CD4-positive, alpha-beta memory T cell (primary cell): ENCODE measurements at regions not wholly inside any gene's neighbourhood (a gene's known extent, or its start where the extent isn't known, plus 50 kb on each side); places are given as distances from the start of the nearest gene placed in this dataset.

Experiments used
- CTCF ChIA-PET: fragments of 350-600 bp; sonication (Branson Sonifier 250); formaldehyde crosslinking; loops from one replicate; lab custom pipeline; 2021; ENCODE audit warnings: inconsistent platforms; ENCODE audit not compliant: partially characterized antibody; lab: Charles Lee
- POLR2A ChIA-PET: fragments of 350-600 bp; sonication (Branson Sonifier 250); formaldehyde crosslinking; loops from one replicate; lab custom pipeline; 2021; ENCODE audit not compliant: partially characterized antibody; lab: Charles Lee
- DNase-seq, 5 donors: peaks; one replicate each; pipeline versions ENCODE4 v3.0.0 to v3.0.0-alpha.2; 2020 to 2022; ENCODE audit warnings: mixed read lengths in 1 of 5
- H3K27ac ChIP-seq: one replicate; pipeline ENCODE4 v1.7.0; 2013; ENCODE audit warnings: low read depth, low read length
- H3K27me3 ChIP-seq: 2 replicates; pipeline ENCODE4 v1.7.0; 2013; ENCODE audit warnings: mild to moderate bottlenecking, low read length, moderate library complexity; ENCODE audit not compliant: insufficient read depth
- H3K36me3 ChIP-seq: 2 replicates; pipeline ENCODE4 v1.7.0; 2013; ENCODE audit warnings: mild to moderate bottlenecking, low read length, moderate library complexity; ENCODE audit not compliant: insufficient read depth
- H3K4me1 ChIP-seq: 2 replicates; pipeline ENCODE4 v1.7.0; 2013; ENCODE audit warnings: mild to moderate bottlenecking, low read length, moderate library complexity; ENCODE audit not compliant: insufficient read depth
- H3K4me3 ChIP-seq, 2 donors: one replicate each; pipeline ENCODE4 v1.7.0; 2013; ENCODE audit warnings: low read length in 2 of 2, mild to moderate bottlenecking in 1 of 2
- H3K9me3 ChIP-seq, 2 donors: one replicate each; pipeline ENCODE4 v1.7.0; 2013; ENCODE audit warnings: low read length in 2 of 2, control low read depth in 1 of 2; ENCODE audit not compliant: control insufficient read depth in 1 of 2
- H3K27ac Mint-ChIP-seq, 7 donors: one replicate each; pipeline ENCODE4 v1.8.0; 2020 to 2021; ENCODE audit warnings: mixed read lengths in 7 of 7, mild to moderate bottlenecking in 6 of 7, inconsistent platforms in 3 of 7, moderate library complexity in 3 of 7
- H3K27me3 Mint-ChIP-seq, 2 donors: one replicate each; pipeline ENCODE4 v1.8.0; 2020 to 2021; ENCODE audit warnings: mixed read lengths in 2 of 2
- H3K36me3 Mint-ChIP-seq, 2 donors: one replicate each; pipeline ENCODE4 v1.8.0; 2020 to 2021; ENCODE audit warnings: mixed read lengths in 2 of 2, inconsistent platforms in 1 of 2, mild to moderate bottlenecking in 1 of 2
- H3K4me1 Mint-ChIP-seq, 4 donors: one replicate each; pipeline ENCODE4 v1.8.0; 2020 to 2021; ENCODE audit warnings: mixed read lengths in 4 of 4, mild to moderate bottlenecking in 1 of 4
- H3K4me3 Mint-ChIP-seq, 8 donors: one replicate each; pipeline ENCODE4 v1.8.0; 2020 to 2021; ENCODE audit warnings: mixed read lengths in 8 of 8, mild to moderate bottlenecking in 7 of 8, moderate library complexity in 6 of 8, inconsistent platforms in 3 of 8
- H3K9me3 Mint-ChIP-seq, 8 donors: one replicate each; pipeline ENCODE4 v1.8.0; 2020 to 2021; ENCODE audit warnings: mixed read lengths in 8 of 8, mild to moderate bottlenecking in 5 of 8, inconsistent platforms in 3 of 8, moderate library complexity in 1 of 8
- intact Hi-C: fragments of 100-400 bp; cut with micrococcal nuclease; formaldehyde crosslinking; loops from one replicate; pipeline ENCODE4 v1.15.1; 2023

DNA sequence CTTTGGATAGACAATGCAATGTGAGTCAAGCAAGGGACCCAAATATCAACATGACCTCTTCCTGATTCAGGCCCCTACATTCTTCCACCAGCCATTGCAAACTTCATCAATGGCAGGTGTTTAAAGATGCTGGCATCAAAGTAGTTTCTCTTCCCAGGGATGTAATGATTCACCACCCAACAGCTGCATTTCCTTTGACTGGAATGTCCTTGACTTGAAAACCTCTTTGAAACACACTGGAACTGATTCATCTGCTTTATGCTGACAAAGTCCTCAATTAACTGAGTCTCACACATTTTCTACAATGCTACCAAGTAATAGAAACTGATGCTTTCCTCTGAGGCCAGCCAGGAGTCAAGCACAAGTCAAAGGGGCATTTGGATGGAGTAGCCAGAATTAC, 385.5 kb downstream of the GBE1 start:
- POLR2A ChIA-PET, result no interaction called here
- intact Hi-C loops, result no loop called here
- CTCF ChIA-PET, result no interaction called here
- Mint-ChIP-seq H3K27me3 (no peaks in the 10 kb centered on the region), H3K9me3 (peaks cover 1 to 17% (median 4%) of the 10 kb centered on the region in 8 donors), H3K36me3 (no peaks in the 10 kb centered on the region), H3K4me3 (no peak overlapping the region), H3K4me1 (no peaks in the 10 kb centered on the region), H3K27ac (no peak overlapping the region)
- DNase-seq, result no peak
- Histone ChIP-seq H3K27ac (no peak overlapping the region), H3K36me3 (no peaks in the 10 kb centered on the region), H3K9me3 (no peaks in the 10 kb centered on the region), H3K4me3 (no peak overlapping the region), H3K27me3 (no peaks in the 10 kb centered on the region), H3K4me1 (no peaks in the 10 kb centered on the region)

- Histone ChIP-seq H3K27me3 (no peaks in the 10 kb centered on the region), H3K4me3 (no peak overlapping the region), H3K27ac (no peak overlapping the region), H3K4me1 (no peaks in the 10 kb centered on the region), H3K9me3 (no peaks in the 10 kb centered on the region), H3K36me3 (no peaks in the 10 kb centered on the region)
- Mint-ChIP-seq H3K4me1 (no peaks in the 10 kb centered on the region), H3K27ac (no peak overlapping the region), H3K9me3 (peaks cover 0 to 6% (median 2%) of the 10 kb centered on the region in 8 donors), H3K4me3 (no peak overlapping the region), H3K36me3 (no peaks in the 10 kb centered on the region), H3K27me3 (no peaks in the 10 kb centered on the region)
- CTCF ChIA-PET, result no interaction called here
- intact Hi-C loops, result no loop called here
- POLR2A ChIA-PET, result no interaction called here
- no peak for DNase-seq
These were observed 397.0 kb downstream of the GBE1 start for GRCh38 chr3:81364411-81364810.

DNA sequence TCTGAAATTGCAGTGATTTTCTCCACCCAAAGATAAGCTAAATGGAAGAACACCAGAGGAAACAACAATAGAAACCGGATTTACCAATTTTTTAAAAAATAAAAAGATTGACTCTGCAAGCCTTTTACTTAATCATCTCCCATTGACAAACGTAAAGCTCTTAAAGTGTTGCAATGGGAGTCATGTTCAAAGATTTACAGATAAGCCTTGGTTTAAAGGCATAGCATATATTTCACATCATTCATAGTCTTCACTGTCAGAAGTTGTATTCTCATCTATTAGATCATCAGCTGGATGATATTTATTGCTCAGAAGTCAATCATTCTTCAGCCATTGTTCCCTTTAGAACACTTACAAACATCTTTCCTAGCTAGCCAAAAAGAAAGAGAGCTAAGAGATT, 397.6 kb downstream of the GBE1 start:
- no peak overlapping the region for H3K4me3 ChIP-seq
- Mint-ChIP-seq H3K27me3 (no peaks in the 10 kb centered on the region), H3K4me1 (no peaks in the 10 kb centered on the region), H3K27ac (no peak overlapping the region), H3K9me3 (peaks cover 0 to 6% (median 2%) of the 10 kb centered on the region in 8 donors), H3K4me3 (no peak overlapping the region), H3K36me3 (no peaks in the 10 kb centered on the region)
- intact Hi-C loops, result no loop called here
- no peak overlapping the region for H3K27ac ChIP-seq
- ChIA-PET POLR2A (no interaction called here), CTCF (no interaction called here)
- no peaks in the 10 kb centered on the region for H3K9me3 ChIP-seq
- H3K36me3 ChIP-seq, result no peaks in the 10 kb centered on the region
- no peak for DNase-seq
- H3K27me3 ChIP-seq, result no peaks in the 10 kb centered on the region
- H3K4me1 ChIP-seq, result no peaks in the 10 kb centered on the region

- Mint-ChIP-seq H3K4me1 (no peaks in the 10 kb centered on the region), H3K27me3 (no peaks in the 10 kb centered on the region), H3K27ac (no peak overlapping the region), H3K9me3 (peaks cover 0 to 6% (median 4%) of the 10 kb centered on the region in 8 donors), H3K4me3 (no peak overlapping the region), H3K36me3 (no peaks in the 10 kb centered on the region)
- H3K27ac ChIP-seq, result no peak overlapping the region
- H3K4me1 ChIP-seq, result no peaks in the 10 kb centered on the region
- no peak overlapping the region for H3K4me3 ChIP-seq
- intact Hi-C loops, result no loop called here
- POLR2A ChIA-PET, result no interaction called here
- DNase-seq, result no peak
- no peaks in the 10 kb centered on the region for H3K9me3 ChIP-seq
- CTCF ChIA-PET, result no interaction called here
- H3K36me3 ChIP-seq, result no peaks in the 10 kb centered on the region
- no peaks in the 10 kb centered on the region for H3K27me3 ChIP-seq
These were observed 407.3 kb downstream of the GBE1 start for GRCh38 chr3:81354119-81354518.

GRCh38 chr3:81352867-81353266, 408.6 kb downstream of the GBE1 start:
- ChIA-PET CTCF (no interaction called here), POLR2A (no interaction called here)
- Histone ChIP-seq H3K9me3 (no peaks in the 10 kb centered on the region), H3K4me1 (no peaks in the 10 kb centered on the region), H3K4me3 (no peak overlapping the region), H3K27ac (no peak overlapping the region), H3K36me3 (no peaks in the 10 kb centered on the region), H3K27me3 (no peaks in the 10 kb centered on the region)
- no peaks in the 10 kb centered on the region for H3K36me3 Mint-ChIP-seq
- DNase-seq, result no peak
- H3K27ac Mint-ChIP-seq, result no peak overlapping the region
- H3K27me3 Mint-ChIP-seq, result no peaks in the 10 kb centered on the region
- intact Hi-C loops, result no loop called here
- no peak overlapping the region for H3K4me3 Mint-ChIP-seq
- no peaks in the 10 kb centered on the region for H3K4me1 Mint-ChIP-seq
- peaks cover 0 to 6% (median 3%) of the 10 kb centered on the region in 8 donors for H3K9me3 Mint-ChIP-seq

DNA sequence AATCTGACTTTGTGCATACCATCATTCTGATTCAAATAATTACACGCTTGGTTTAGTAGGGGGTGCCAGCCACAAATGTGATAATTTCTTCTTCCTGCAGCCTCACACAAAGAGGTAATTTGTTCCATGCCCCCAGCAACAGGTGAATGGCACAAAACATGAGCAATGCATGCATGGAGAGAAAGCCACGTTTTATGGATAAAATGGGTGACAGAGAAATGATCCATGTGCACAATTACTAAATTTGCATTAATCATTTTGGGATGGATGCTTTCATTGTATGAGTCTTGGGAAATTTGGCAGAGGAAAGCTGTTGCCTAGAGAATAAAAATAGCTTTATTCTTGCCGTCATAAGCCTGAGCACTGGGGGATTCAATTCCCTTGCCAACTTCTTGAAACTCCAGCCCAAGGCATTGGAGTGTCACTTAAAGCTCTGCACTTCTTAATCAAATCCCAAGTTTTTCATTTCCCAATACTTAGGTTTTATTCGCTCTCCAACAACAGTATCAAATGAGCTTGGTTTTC, 411.6 kb downstream of the GBE1 start:
- Mint-ChIP-seq H3K27ac (no peak overlapping the region), H3K4me3 (no peak overlapping the region), H3K9me3 (peaks cover 0 to 3% (median 0%) of the 10 kb centered on the region in 8 donors), H3K27me3 (no peaks in the 10 kb centered on the region), H3K4me1 (no peaks in the 10 kb centered on the region), H3K36me3 (no peaks in the 10 kb centered on the region)
- Histone ChIP-seq H3K9me3 (no peaks in the 10 kb centered on the region), H3K27me3 (no peaks in the 10 kb centered on the region), H3K4me1 (no peaks in the 10 kb centered on the region), H3K36me3 (no peaks in the 10 kb centered on the region), H3K4me3 (no peak overlapping the region), H3K27ac (no peak overlapping the region)
- POLR2A ChIA-PET, result no interaction called here
- CTCF ChIA-PET, result no interaction called here
- no peak for DNase-seq
- intact Hi-C loops, result no loop called here

DNA sequence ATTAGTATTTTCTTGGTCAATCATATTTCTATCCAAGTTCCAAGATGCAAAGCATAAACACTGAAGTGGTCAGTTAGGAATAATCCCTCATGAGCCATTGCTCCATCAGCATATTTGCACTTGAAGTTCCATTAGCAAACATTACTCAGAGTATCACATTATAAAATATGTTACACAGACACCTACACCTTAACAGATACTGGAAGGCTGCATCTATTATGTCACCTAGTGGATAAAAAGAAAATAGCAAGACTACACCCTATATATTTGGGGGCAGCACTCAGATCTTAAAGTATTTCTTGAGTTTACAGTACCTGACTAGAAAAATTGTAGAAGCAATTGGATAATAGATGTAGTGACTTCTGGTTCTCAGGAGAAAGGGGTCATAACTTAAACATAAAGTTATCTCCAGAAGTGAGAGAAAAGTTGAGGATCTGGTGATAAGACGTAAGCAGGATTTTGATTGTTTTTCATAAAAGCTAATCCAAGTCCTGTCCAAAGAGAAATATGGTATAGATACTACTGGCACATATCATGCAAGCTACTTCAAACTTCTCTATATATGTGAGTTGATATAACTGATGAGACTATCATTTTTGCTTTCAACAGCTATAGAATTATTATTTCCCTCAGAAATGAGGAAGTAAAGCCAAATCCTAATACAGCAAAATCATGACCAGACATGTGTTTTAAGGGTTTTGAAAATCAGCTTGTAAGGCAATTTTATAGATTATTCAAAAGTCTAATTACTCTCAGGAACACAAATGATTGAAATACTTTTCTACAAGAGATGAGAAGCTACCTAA, 422.2 kb downstream of the GBE1 start:
- intact Hi-C loops, result no loop called here
- Mint-ChIP-seq H3K4me3 (no peak overlapping the region), H3K36me3 (no peaks in the 10 kb centered on the region), H3K4me1 (no peaks in the 10 kb centered on the region), H3K27me3 (no peaks in the 10 kb centered on the region), H3K27ac (no peak overlapping the region), H3K9me3 (peaks cover 0 to 5% (median 0%) of the 10 kb centered on the region in 8 donors)
- POLR2A ChIA-PET, result no interaction called here
- H3K27me3 ChIP-seq, result no peaks in the 10 kb centered on the region
- H3K27ac ChIP-seq, result no peak overlapping the region
- CTCF ChIA-PET, result no interaction called here
- no peaks in the 10 kb centered on the region for H3K9me3 ChIP-seq
- no peaks in the 10 kb centered on the region for H3K36me3 ChIP-seq
- DNase-seq, result no peak
- no peaks in the 10 kb centered on the region for H3K4me1 ChIP-seq
- no peak overlapping the region for H3K4me3 ChIP-seq
